OCI-LY3 (cell line): ENCODE measurements at regions not wholly inside any gene's neighbourhood (a gene's known extent, or its start where the extent isn't known, plus 50 kb on each side); places are given as distances from the start of the nearest gene placed in this dataset.

Experiments
- CTCF ChIP-seq: fragments of 200-600, 300-600 bp; sonication (generic); IDR thresholded peaks from 2 replicates; pipeline ENCODE4 v1.5.1; 2014; ENCODE audit warnings: antibody characterized with exemption, low read length, low read depth
- EZH2phosphoT487 ChIP-seq: fragments of 200-600 bp; shearing (Covaris generic); IDR thresholded peaks from 2 replicates; pipeline ENCODE4 v1.6.1; 2018; ENCODE audit warnings: antibody characterized with exemption, mixed run types, low read depth

GRCh38 chr18:39230086-39230803 lies 1664.6 kb upstream of the CELF4 start:
- no peak for TF ChIP-seq CTCF
- TF ChIP-seq EZH2phosphoT487 = no peak
